ENCODE measurements at regions not wholly inside any gene's neighbourhood (a gene's known extent, or its start where the extent isn't known, plus 50 kb on each side); places are given as distances from the start of the nearest gene placed in this dataset.

DNA sequence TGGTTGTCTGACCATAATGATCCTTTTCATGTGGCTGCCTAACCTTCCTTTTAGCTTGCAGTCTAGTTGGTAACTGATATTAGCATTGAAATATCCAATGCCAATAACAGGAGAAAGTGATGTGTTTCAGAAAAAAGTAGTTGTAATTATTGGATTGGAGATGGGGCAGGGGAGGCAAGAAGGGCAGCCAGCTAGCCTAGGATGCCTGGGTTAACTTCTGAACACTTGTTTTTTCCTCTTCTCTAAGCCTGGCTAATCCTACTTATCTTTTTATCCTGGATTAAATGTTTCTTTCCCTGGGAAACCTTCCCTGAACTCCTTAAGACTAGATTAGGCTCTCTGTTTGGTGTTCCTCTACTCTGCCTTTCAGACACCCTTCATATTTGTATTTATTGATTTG, 380.2 kb downstream of the TMEM135 start:
- Histone ChIP-seq H3K27ac (ENCODE audit: low read length) (no peak overlapping the region), H3K27me3 (ENCODE audit: insufficient read depth, low read length) (no peaks in the 10 kb centered on the region), H3K4me1 (ENCODE audit: insufficient read depth, low read length) (no peaks in the 10 kb centered on the region), H3K9me3 (ENCODE audit: insufficient read depth, low read depth, low read length) (no peaks in the 10 kb centered on the region), H3K4me3 (ENCODE audit: low read length) (no peak overlapping the region), H3K9ac (ENCODE audit: low read depth, low read length) (no peak overlapping the region), H3K36me3 (ENCODE audit: insufficient read depth, low read depth, low read length) (no peaks in the 10 kb centered on the region)

DNA sequence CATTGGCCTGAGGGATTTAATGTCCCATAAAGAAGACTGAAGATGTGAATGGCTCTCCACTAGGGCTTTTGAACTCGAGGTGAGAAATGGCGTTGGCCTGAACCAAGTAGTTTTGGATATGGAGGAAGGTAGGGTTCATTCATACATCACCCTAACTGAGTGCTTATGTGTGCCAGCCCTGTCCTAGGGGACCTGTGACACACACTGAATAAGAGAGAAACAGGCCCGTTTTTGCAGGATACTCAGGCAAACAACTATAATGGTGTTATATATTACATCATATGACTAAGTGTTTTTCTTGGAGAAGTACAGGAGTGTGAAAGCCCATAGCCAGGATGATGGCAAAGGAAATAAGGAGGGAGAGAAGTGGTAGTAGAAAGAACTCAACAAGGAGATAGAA, 368.1 kb downstream of the TMEM135 start:
- Histone ChIP-seq H3K36me3 (ENCODE audit: insufficient read depth, low read depth, low read length) (no peaks in the 10 kb centered on the region), H3K4me1 (ENCODE audit: insufficient read depth, low read length) (no peaks in the 10 kb centered on the region), H3K9me3 (ENCODE audit: insufficient read depth, low read depth, low read length) (no peaks in the 10 kb centered on the region), H3K27ac (ENCODE audit: low read length) (no peak overlapping the region), H3K4me3 (ENCODE audit: low read length) (no peak overlapping the region), H3K27me3 (ENCODE audit: insufficient read depth, low read length) (no peaks in the 10 kb centered on the region), H3K9ac (ENCODE audit: low read depth, low read length) (no peak overlapping the region)

DNA sequence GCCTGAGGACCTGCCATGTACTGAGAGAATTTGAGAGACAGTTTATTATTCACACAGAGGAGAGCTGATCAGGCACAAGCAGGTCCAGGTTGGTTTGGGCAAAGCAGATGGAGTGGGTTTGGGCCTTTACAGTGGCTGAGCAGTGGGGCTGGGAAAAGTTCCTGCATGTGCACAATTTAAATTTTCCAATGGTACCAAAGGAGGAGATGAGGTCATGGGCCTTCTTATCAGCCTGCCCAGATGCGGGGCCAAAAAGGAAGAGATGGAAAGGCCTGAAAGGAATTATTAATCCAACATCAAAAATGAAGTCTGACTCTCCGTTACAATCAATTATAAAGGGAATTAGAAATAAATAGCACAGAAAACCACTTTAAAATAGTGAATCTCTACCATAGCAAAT, 367.6 kb downstream of the TMEM135 start:
- H3K27me3 ChIP-seq (ENCODE audit: insufficient read depth, low read length): no peaks in the 10 kb centered on the region
- H3K36me3 ChIP-seq (ENCODE audit: insufficient read depth, low read depth, low read length): no peaks in the 10 kb centered on the region
- no peak overlapping the region for H3K9ac ChIP-seq (ENCODE audit: low read depth, low read length)
- H3K4me3 ChIP-seq (ENCODE audit: low read length): no peak overlapping the region
- H3K27ac ChIP-seq (ENCODE audit: low read length): no peak overlapping the region
- no peaks in the 10 kb centered on the region for H3K4me1 ChIP-seq (ENCODE audit: insufficient read depth, low read length)
- H3K9me3 ChIP-seq (ENCODE audit: insufficient read depth, low read depth, low read length): no peaks in the 10 kb centered on the region

DNA sequence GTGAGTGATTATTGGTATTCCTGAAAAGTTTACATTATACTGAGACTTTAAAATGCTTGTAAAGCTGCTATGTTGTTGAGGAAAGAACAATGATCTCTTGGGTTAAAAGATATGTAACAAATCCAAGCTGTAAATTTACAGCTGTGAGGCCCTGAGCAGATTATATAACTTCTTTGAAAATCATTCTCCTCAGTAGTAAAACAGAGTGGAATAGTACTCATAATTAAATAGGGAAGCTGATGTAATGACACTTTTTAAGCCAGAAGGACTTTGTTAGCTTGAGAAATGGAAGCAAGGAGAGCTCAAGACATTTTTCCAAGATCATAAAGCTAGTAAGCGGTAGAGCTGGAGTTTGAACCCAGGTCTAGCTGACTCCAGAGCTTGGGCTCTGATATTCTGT, 363.9 kb downstream of the TMEM135 start:
- H3K27ac ChIP-seq (ENCODE audit: low read length): no peak overlapping the region
- no peaks in the 10 kb centered on the region for H3K9me3 ChIP-seq (ENCODE audit: insufficient read depth, low read depth, low read length)
- H3K4me3 ChIP-seq (ENCODE audit: low read length): no peak overlapping the region
- H3K4me1 ChIP-seq (ENCODE audit: insufficient read depth, low read length): peaks cover 2% of the 10 kb centered on the region; the same call in 1 of the 2 replicates
- H3K36me3 ChIP-seq (ENCODE audit: insufficient read depth, low read depth, low read length): no peaks in the 10 kb centered on the region
- H3K27me3 ChIP-seq (ENCODE audit: insufficient read depth, low read length): no peaks in the 10 kb centered on the region
- no peak overlapping the region for H3K9ac ChIP-seq (ENCODE audit: low read depth, low read length)

DNA sequence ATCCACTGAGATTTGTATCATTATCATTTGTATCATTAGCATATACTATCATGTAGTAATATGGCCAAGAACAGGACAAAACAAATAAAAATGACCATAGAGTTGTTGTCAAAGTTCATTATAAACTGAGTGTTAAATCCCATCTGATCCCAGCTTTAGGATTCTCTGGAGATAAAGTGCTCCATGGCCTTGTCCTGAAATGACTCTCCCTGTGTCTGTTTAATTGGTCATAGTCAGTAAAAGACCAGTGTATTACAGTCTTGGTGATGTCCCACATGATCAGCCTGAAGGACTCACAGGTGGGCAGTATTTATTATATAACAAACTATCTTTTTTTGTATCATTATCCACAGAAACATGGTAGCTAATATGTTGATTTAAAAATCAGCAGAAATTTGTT, 361.6 kb downstream of the TMEM135 start:
- peaks cover 3% of the 10 kb centered on the region; the same call in 1 of the 2 replicates for H3K4me1 ChIP-seq (ENCODE audit: insufficient read depth, low read length)
- H3K4me3 ChIP-seq (ENCODE audit: low read length): no peak overlapping the region
- no peaks in the 10 kb centered on the region for H3K27me3 ChIP-seq (ENCODE audit: insufficient read depth, low read length)
- H3K9ac ChIP-seq (ENCODE audit: low read depth, low read length): no peak overlapping the region
- H3K36me3 ChIP-seq (ENCODE audit: insufficient read depth, low read depth, low read length): no peaks in the 10 kb centered on the region
- no peak overlapping the region for H3K27ac ChIP-seq (ENCODE audit: low read length)
- peaks cover 5% of the 10 kb centered on the region; the same call in 1 of the 2 replicates for H3K9me3 ChIP-seq (ENCODE audit: insufficient read depth, low read depth, low read length)

DNA sequence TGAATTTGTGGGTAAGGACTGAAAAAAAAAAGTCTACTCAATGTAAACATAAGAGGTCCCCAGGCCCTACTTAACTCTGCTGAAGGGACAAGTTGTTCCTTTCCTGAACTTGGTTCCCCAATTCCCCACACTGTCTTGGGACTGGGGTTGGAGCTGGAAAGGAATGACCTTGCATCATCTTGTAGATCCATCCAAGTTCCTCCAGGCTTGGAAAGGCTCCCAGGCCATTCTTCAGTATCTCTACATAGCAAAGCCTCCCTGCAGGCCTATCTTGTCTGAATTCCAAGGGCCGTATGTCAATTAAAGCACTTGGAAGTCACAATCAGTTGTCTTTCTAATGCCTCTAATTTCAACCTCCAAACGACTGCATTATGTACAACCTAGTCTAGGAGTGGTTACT, 361.2 kb downstream of the TMEM135 start:
- H3K4me1 ChIP-seq (ENCODE audit: insufficient read depth, low read length): peaks cover 6% of the 10 kb centered on the region; the same call in 1 of the 2 replicates
- no peaks in the 10 kb centered on the region for H3K36me3 ChIP-seq (ENCODE audit: insufficient read depth, low read depth, low read length)
- peaks cover 5% of the 10 kb centered on the region; the same call in 1 of the 2 replicates for H3K9me3 ChIP-seq (ENCODE audit: insufficient read depth, low read depth, low read length)
- no peak overlapping the region for H3K4me3 ChIP-seq (ENCODE audit: low read length)
- H3K27me3 ChIP-seq (ENCODE audit: insufficient read depth, low read length): no peaks in the 10 kb centered on the region
- H3K27ac ChIP-seq (ENCODE audit: low read length): no peak overlapping the region
- H3K9ac ChIP-seq (ENCODE audit: low read depth, low read length): no peak overlapping the region

DNA sequence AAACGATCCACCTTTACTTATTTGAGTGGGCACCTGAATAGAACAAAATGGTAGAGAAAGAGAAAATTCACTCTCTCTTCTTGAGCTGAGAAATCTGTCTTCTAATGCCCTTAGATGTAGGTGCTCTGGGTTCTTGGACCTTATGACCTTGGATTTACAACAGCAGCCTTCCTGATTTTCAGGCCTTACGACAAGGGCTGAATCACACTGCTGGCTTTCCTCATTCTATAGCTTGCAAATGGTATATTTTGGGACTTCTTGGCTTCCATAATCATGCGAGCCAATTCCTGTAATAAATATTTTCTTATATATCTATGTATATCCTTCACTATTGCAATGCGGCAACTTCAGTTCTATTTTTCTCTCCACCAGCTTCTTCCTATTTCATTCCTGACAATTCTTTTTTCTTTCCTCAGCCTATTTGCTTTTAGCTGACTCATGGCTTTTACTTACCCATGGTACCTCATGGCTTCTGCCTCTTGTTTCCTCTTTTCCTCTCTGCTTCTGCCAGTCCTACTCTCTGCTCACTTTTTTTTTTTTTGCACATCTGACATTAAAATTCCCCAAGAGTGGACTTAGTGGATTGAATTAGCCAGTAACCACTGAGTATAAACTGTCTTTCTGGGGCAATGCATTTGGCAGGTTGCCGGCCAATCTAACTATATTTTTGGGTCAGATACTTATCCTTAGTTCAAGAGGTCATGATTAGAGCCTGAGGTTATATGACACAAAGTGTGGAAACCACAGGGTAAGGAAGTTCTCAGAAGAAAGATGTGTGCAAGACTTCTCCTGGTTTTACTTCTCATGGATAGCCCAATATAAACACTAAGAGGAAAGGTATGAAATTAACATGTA, 359.5 kb downstream of the TMEM135 start:
- Histone ChIP-seq H3K36me3 (ENCODE audit: insufficient read depth, low read depth, low read length) (no peaks in the 10 kb centered on the region), H3K9me3 (ENCODE audit: insufficient read depth, low read depth, low read length) (peaks cover 5% of the 10 kb centered on the region; the same call in 1 of the 2 replicates), H3K4me1 (ENCODE audit: insufficient read depth, low read length) (peaks cover 6% of the 10 kb centered on the region; the same call in 1 of the 2 replicates), H3K9ac (ENCODE audit: low read depth, low read length) (no peak overlapping the region), H3K4me3 (ENCODE audit: low read length) (no peak overlapping the region), H3K27ac (ENCODE audit: low read length) (no peak overlapping the region), H3K27me3 (ENCODE audit: insufficient read depth, low read length) (no peaks in the 10 kb centered on the region)

DNA sequence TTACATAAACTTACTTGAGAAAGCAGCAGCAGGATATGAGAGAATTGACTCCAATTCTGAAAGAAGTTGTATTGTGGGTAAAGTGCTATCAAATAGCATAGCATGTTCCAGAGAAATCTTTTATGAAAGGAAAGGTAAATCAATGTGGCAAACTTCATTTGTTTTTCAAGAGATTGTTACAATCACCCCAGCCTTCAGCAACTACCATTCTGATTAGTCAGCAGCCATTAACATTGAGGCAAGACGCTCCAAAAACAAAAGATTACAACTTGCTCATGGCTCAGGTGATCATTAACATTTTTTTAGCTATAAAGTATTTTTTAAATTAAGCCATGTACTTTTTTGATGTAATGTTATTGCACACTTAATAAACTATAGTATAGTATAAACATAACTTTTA, 357.2 kb downstream of the TMEM135 start:
- no peaks in the 10 kb centered on the region for H3K27me3 ChIP-seq (ENCODE audit: insufficient read depth, low read length)
- peaks cover 5% of the 10 kb centered on the region; the same call in 1 of the 2 replicates for H3K9me3 ChIP-seq (ENCODE audit: insufficient read depth, low read depth, low read length)
- H3K4me3 ChIP-seq (ENCODE audit: low read length): no peak overlapping the region
- H3K9ac ChIP-seq (ENCODE audit: low read depth, low read length): no peak overlapping the region
- H3K4me1 ChIP-seq (ENCODE audit: insufficient read depth, low read length): peaks cover 6% of the 10 kb centered on the region; the same call in 1 of the 2 replicates
- no peak overlapping the region for H3K27ac ChIP-seq (ENCODE audit: low read length)
- no peaks in the 10 kb centered on the region for H3K36me3 ChIP-seq (ENCODE audit: insufficient read depth, low read depth, low read length)

DNA sequence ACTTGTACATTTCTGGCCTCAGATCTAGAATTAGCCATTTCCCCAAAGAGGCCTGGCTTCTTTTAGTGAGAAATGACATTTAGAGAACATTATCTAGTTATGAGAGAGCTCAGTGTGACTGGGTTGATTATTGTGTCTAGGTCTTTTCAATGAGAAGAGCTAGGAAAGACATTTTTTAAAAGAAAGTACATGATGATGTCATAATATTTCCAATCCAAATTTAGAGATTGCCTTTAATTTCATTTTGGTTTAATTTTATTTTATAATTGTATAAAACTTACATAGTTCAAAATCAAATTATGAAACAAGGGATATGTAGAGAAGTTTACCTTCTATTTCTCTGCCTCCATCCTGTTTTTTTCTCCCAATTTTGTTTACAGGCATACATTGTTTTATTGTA, 354.9 kb downstream of the TMEM135 start:
- no peak overlapping the region for H3K9ac ChIP-seq (ENCODE audit: low read depth, low read length)
- H3K36me3 ChIP-seq (ENCODE audit: insufficient read depth, low read depth, low read length): no peaks in the 10 kb centered on the region
- 0 out of 2 replicates have a peak, but pooled peaks cover 4% of the 10 kb centered on the region for H3K4me1 ChIP-seq (ENCODE audit: insufficient read depth, low read length)
- H3K4me3 ChIP-seq (ENCODE audit: low read length): no peak overlapping the region
- peaks cover 5% of the 10 kb centered on the region; the same call in 1 of the 2 replicates for H3K9me3 ChIP-seq (ENCODE audit: insufficient read depth, low read depth, low read length)
- no peak overlapping the region for H3K27ac ChIP-seq (ENCODE audit: low read length)
- no peaks in the 10 kb centered on the region for H3K27me3 ChIP-seq (ENCODE audit: insufficient read depth, low read length)

DNA sequence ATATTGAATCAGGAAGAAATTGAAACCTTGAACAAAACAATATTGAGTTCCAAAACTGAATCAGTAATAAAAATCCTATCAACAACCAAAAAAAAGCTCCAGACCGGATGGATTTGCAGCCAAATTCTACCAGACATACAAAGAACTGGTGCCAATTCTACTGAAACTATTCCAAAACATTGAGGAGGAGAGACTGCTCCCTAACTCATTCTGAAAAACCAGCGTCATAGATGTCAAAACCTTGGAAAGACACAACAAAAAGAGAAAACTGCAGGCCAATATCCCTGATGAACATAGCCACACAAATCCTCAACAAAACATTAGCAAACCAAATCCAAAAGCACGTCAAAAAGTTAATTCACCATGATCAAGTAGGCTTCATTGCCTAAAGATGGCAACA, 353.8 kb downstream of the TMEM135 start:
- Histone ChIP-seq H3K9ac (ENCODE audit: low read depth, low read length) (no peak overlapping the region), H3K4me3 (ENCODE audit: low read length) (no peak overlapping the region), H3K36me3 (ENCODE audit: insufficient read depth, low read depth, low read length) (no peaks in the 10 kb centered on the region), H3K27ac (ENCODE audit: low read length) (no peak overlapping the region), H3K27me3 (ENCODE audit: insufficient read depth, low read length) (no peaks in the 10 kb centered on the region), H3K4me1 (ENCODE audit: insufficient read depth, low read length) (0 out of 2 replicates have a peak, but pooled peaks cover 4% of the 10 kb centered on the region), H3K9me3 (ENCODE audit: insufficient read depth, low read depth, low read length) (peaks cover 5% of the 10 kb centered on the region; the same call in 1 of the 2 replicates)

DNA sequence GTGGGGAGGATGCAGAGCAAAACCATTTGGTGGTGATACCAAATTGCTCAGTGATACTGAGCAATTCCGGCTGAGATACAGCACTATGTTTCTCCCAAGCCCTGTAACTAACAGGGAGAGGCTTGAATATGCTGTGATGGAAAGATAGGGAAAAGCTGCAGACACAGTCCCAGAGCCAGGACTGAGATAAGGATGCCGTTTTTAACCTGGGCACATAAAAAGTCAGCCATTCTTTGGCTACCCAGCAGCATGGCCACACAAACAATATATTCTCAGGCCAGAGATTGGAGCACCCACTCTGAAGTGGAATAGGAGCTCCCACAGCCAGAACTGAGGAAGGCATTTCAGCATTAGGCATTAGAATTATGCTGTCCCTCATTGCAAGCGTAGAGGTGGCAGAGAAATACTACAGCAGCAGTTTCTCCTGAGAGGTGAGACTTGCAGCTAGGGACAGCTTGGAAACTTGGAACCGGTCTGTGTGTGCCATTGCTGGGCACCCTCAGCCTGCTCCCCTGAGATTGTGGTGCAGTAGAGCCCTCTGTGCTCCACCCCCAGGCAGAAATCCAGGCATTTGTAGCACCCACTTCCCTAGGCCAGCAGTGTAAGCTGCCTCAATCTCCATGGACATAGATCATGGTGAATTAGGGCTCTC, 346.5 kb downstream of the TMEM135 start:
- Histone ChIP-seq H3K9me3 (ENCODE audit: insufficient read depth, low read depth, low read length) (peaks cover 4% of the 10 kb centered on the region; the same call in 1 of the 2 replicates), H3K4me3 (ENCODE audit: low read length) (no peak overlapping the region), H3K36me3 (ENCODE audit: insufficient read depth, low read depth, low read length) (no peaks in the 10 kb centered on the region), H3K27me3 (ENCODE audit: insufficient read depth, low read length) (no peaks in the 10 kb centered on the region), H3K4me1 (ENCODE audit: insufficient read depth, low read length) (no peaks in the 10 kb centered on the region), H3K9ac (ENCODE audit: low read depth, low read length) (no peak overlapping the region), H3K27ac (ENCODE audit: low read length) (no peak overlapping the region)
